Stimulated activated CD8-positive, alpha-beta memory T cell treated with anti-CD3 and anti-CD28 coated beads, Interleukin-7, amount 100 ng/mL, for 1 hour (primary cell): ENCODE measurements at regions not wholly inside any gene's neighbourhood (a gene's known extent, or its start where the extent isn't known, plus 50 kb on each side); places are given as distances from the start of the nearest gene placed in this dataset.
"Not testable (repeated sequence)": the region's sequence is repeated elsewhere in the genome, so short reads cannot be mapped to it uniquely, and the experiment has no call there.

Source experiments
- DNase-seq, 2 donors: peaks; one replicate each; pipeline ENCODE4 v3.0.0-alpha.2; 2020; ENCODE audit warnings: low read depth in 2 of 2

DNA sequence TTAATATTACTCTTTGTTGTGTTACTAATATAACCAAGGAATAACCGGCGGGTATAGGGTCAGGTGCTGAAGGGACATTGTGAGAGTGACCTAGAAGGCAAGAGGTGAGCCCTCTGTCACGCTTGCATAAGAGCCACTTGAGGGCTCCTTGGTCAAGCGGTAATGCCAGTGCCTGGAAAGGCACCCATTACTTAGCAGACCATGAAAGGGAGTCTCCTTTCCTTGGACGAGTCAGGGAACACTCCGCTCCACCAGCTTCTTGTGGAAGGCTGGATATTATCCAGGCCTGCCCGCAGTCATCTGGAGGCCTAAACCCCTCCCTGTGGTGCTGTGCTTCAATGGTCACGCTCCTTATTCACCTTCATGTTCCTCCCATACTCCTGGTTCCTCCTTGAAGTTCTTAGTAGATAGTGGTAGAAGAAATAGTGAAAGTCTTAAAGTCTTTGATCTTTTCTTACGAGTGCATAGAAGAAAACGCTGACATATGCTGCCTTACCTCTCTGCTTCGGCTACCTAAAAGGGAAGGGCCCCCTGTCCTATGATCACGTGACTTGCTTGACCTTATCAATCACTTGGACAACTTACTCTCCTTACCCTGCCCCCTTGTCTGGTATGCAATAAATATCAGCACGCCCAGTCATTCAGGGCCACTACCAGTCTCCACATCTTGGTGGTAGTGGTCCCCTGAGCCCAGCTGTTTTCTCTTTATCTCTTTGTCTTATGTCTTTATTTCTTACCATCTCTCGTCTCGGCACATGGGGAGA lies 59.6 kb upstream of the DMRTB1 start:
- not testable (repeated sequence) for DNase-seq

DNA sequence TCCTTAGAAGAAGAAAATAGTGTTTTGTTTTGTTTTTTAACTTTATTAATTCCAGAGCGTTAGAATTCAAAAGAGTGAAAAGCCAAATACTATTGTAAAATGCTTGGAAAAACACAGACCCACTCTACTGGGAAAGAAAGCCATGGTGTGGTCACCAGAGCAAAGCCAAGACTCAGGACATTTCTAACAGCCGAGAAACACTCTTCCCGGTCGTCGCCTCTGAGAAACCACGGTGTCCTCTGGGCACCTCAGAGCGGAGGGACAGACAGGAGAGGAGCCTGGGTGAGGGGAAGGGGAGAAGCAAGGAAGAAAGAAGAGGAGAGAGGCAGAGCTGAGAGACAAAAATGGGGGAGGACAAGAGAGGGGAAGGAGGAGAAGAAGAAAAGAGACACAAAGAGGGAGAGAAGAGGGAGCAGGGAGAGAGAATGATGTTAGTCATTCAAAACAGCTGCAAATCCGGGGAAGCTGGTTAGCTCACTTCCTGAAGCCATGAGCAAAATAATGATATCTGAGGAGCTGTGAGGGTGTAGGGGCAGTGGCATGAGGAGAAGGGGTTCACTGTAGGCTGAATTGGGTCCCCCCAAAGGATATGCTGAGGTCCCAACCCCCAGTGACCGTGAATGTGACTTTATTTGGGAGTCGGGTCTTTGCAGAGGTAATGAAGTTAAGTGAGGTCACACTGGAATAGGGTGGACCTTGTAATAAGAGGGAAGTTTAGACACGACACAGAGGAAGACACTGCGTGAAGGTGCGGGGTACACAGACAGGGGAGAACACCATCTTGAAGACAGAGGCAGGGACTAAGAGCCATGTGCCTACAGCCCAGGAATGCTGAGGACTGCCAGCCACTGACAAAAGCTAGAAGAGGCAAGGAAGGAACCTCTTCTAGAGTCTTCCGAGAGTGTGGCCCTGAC lies 58.2 kb upstream of the DMRTB1 start:
- no peak for DNase-seq

DNA sequence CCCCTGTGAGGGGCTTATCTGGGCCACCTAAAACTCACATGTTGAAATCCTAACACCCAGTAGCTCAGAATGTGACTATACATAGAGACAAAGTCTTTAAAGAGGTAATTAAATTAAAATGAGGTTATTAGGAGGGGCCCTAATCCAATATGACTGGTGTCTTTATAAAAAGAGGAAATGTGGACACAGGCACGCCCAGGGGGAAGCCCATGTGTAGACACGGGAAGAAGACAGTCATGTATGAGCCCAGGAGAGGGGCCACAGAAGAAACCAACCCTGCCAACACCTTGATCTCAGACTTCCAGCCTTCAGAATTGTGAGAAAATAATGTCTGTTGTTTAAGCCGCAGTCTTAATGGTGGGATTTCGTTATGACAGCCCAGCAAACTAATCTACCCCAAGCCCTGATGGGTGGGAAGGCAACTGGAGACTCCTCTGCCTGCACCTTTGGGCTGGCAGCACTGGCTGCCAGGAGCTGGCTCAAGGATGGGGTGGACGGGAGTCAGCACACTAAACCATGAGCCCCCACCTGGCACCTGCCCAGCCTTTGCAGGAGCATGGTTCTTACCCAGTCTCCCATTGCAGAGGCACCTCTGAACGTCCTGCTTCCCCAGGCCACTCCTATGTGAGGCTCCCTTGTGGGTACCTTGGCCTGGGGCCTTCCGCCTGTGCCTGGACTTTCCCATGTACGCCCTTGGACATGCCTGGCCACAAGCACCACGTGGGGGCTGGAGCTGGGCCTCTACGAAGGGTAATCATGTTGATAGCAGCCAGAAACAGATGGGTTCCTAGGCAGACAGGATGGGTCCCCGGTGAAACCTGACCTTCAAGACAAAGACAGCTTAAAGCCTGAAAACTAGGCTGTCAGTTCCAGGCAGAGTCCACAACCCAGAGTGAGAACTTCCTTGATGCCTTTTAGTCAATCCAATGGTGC lies 57.1 kb upstream of the DMRTB1 start:
- DNase-seq: no peak

DNA sequence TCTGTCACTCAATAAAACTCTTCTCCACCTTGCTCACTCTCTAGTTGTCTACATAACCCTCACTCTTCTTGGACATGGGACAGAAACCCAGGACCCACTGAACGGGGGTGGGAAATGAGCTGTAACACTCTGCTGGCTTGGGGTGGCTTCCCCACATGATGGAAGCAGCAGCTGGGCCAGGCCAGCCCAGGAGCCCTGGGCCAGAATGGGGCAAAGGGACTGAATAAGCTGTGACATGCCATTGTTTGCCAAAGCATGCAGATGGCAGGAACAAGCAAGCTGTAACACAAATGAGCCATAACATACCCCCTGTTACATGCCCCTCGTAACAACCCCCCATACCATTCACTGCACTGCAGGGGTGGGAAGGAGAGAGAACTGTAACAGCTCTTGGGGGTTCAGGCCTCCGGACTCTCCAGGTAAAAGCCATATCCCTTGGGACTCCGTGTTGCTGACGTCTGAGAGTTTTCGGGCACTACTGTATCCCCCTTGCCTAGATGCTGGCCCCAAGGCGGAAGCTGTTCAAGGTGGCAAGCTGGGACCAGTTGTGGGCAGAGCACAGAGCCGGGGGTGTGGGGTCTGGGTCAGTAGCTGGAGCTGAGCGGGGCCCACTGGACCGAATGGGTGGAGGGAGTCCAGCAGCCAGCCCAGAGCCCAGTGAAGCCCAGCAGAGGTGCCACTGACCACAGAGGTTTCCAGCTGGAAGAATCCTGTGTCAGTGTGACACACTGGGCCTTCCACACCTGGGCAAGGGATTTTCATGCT lies 56.1 kb upstream of the DMRTB1 start:
- no peak for DNase-seq

DNA sequence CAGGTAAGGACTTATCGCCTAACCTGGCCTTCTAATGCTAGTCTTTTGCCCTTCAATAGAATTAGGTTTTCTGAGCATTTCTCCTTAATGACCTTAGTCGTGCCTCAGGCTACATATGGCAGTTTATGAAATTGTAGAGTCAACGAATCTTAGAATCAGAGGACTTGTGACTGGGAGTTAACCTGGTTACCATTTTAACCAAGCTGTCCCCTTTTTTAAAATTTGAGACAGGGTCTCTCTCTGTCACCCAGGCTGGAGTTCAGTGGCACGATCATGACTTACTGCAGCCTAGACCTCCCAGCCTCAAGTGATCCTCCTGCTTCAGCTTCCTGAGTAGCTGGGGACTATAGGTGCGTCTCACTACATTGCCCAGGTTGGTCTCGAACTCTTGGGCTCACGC lies 53.5 kb upstream of the DMRTB1 start:
- DNase-seq: no peak

DNA sequence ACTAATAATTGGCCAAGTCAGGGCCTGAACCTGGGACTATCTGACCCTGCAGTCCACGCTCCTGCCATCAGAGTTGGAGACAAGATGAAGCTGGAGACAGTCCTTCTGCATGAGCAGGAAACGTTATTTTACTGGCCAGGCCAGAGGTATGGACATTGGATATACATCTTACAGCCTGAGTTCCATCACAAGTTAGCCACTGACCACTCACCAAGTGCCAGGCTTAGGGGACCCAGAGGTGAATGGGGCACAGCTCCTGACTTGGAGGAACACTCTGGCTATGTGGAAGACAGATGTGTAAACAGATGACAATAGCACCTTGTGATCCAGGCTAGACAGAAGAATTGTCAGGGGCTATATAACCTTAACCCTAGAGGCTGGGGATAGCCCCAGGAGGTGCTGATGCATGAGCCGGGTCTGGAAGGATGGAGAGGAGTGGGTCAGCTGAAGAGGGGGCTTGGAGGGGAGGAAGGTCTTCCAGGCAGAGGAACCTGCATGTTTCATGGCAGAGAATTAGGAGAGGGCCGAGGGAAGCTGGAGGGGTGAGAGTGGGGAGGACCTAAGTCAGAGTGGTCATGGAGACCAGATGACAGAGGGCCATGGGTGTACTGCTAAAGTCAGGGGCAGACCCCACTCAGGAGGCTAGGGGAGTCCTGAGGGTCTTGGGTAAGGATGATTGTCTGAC lies 52.5 kb upstream of the DMRTB1 start:
- no peak for DNase-seq

DNA sequence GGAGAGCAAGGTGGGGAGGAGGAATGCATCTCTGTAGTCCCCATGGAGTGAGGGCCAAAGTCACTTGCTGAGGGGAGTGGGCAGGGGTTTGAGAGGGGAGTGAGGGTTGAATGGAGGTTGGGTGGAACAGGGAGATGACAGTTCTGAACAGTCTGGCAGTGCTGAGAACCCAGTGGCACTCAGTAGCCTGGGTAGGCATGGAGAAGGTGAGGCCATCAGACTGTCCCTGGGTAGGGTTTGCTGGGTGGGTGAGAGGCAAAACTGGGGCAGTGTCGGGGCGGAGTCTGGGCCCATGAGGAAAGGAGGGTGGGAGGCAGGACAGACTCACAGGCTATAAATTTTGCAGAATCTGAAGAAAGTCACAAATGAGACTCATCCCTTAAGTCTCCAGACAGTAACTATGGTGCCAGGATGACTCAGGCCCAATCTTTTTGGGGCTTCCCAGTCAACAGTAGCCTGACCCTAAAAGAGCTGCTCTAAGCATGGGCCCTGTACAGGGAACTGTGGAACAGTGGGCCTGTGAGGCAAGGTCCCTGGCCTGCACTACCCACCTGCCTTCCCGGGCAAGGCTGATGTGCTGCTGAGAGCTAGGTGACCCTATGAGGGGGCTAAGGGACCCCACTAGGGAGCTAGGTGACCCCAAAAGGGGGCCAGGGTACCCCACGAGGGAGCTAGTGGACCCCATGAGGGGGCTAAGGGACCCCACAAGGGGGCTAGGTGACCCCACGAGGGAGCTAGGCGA lies 51.0 kb upstream of the DMRTB1 start:
- DNase-seq: no peak

DNA sequence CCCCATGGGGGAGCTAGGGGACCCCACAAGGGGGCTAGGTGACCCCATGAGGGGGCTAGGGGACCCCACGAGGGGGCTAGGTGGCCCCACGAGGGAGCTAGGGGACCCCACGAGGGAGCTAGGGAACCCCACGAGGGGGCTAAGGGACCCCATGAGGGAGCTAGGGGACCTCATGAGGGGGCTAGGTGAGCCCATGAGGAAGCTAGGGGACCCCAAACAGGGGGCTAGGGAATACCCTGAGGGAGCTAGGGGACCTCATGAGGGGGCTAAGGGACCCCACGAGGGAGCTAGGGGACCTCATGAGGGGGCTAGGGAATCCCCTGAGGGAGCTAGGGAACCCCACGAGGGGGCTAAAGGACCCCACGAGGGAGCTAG lies 50.5 kb upstream of the DMRTB1 start:
- no peak for DNase-seq

DNA sequence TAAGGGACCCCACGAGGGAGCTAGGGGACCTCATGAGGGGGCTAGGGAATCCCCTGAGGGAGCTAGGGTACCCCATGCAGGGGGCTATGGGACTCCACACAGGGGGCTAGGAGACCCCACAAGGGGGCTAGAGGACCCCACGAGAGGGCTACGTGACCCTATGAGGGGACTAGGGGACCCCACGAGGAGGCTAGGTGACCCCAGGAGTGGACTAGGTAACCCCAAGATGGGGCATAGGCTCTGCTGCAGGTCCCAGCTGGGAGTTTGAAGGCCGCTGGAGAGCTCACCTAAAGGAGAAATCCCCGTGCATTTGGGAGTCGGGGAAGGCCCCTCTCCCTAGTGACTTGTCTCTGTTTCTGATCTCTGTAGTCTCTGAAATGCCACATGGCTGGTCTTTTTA lies 50.0 kb upstream of the DMRTB1 start:
- DNase-seq: no peak
